ENCODE measurements at regions not wholly inside any gene's neighbourhood (a gene's known extent, or its start where the extent isn't known, plus 50 kb on each side); places are given as distances from the start of the nearest gene placed in this dataset.

DNA sequence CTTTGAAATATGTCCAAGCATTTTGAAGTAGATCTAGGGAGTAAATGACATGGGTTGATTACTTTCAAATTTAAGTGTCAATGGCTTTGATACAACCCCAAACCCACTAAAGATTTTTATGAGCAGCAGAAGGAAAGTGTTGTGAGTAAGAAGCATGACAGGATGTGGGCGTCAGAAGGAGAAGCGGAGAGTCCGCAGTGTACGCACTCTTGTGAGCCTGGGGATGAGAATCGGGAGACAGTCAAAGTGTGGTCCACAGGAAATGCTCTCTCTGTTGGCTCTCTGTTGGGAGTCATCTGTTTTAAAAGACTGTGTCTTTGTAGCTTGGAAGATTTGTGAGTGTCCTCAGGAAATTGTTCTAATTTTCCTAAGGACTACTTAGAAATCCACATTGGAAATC, 629.8 kb upstream of the ADARB2 start:
- H3K4me3 ChIP-seq (ENCODE audit: low read depth, low read length): no peak overlapping the region
- TF ChIP-seq, protein P1, sequence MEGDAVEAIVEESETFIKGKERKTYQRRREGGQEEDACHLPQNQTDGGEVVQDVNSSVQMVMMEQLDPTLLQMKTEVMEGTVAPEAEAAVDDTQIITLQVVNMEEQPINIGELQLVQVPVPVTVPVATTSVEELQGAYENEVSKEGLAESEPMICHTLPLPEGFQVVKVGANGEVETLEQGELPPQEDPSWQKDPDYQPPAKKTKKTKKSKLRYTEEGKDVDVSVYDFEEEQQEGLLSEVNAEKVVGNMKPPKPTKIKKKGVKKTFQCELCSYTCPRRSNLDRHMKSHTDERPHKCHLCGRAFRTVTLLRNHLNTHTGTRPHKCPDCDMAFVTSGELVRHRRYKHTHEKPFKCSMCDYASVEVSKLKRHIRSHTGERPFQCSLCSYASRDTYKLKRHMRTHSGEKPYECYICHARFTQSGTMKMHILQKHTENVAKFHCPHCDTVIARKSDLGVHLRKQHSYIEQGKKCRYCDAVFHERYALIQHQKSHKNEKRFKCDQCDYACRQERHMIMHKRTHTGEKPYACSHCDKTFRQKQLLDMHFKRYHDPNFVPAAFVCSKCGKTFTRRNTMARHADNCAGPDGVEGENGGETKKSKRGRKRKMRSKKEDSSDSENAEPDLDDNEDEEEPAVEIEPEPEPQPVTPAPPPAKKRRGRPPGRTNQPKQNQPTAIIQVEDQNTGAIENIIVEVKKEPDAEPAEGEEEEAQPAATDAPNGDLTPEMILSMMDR (IDR thresholded peaks at IDR 0.05; ENCODE audit: low read depth, low read length): no peak

DNA sequence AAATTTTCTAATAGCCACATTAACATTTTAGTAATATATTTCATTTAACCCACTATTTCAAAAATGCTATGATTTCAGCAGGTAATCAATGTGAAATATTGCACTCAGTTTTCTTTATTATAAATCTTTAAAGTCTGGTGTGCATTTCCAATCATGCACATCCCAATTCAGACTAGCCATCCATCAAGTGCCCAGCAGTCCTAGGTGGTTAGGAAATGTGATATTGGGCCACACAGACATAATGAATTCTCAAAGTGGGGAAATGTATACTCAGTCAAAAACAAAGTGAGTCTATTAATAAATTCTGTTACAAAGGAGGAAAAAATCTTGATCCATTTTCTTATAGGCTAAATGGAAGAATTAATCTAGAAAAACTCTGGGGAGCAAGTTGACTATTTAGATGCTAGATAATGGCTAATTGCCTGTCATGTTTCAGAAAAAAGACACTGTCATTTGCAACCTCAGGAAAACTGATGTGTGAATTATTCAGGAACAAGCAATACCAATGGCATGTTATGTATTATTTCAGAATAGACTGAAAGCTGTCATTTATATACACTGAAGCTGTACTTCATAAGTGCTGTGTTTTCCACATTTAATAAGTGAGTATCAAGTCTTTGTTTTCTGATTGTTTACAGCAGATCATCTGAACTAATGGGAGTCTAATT, 629.1 kb upstream of the ADARB2 start:
- H3K4me3 ChIP-seq (ENCODE audit: low read depth, low read length): no peak overlapping the region
- TF ChIP-seq, protein P1 (IDR thresholded peaks at IDR 0.05; ENCODE audit: low read depth, low read length): no peak

DNA sequence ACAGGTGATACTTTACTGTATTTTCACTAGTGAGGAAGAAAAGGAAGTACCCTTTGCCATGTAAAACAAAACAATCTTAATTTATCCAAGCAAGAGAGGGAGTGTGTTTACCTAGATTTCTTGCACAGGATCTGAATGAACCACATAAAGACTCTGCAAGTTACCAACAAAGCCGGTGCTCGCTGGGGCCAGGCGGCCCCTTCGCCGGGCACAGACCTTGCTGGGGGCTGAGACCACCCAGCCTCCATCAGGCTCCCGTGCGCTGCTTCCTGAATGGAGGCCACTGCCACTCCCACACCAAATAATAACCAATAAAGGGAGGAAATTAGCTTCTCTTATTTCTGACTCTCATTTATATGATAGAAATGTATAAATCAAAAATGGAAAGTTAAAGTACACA, 625.0 kb upstream of the ADARB2 start:
- TF ChIP-seq, protein P1 (IDR thresholded peaks at IDR 0.05; ENCODE audit: low read depth, low read length): no peak
- H3K4me3 ChIP-seq (ENCODE audit: low read depth, low read length): no peak overlapping the region

DNA sequence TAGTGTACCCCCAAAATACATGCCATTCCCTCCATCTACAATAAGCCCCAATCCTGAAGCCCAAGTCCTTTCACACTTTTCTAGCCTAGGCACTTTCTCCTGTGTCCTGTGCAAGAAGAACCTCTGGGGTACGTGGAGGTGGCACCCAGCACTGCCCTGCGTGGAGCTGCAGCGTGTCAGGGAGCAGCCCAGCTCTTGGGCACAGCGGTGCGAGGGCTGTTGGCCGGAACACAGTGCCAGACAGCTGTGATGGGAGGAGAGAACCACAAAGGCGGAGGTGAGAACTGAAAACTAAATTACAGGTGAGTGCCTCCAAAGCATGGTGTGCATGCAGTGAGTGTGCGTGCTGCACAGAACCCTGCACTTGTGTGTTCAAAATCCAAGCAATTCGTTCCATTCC, 621.3 kb upstream of the ADARB2 start:
- TF ChIP-seq, protein P1 (IDR thresholded peaks at IDR 0.05; ENCODE audit: low read depth, low read length): no peak
- no peak overlapping the region for H3K4me3 ChIP-seq (ENCODE audit: low read depth, low read length)

DNA sequence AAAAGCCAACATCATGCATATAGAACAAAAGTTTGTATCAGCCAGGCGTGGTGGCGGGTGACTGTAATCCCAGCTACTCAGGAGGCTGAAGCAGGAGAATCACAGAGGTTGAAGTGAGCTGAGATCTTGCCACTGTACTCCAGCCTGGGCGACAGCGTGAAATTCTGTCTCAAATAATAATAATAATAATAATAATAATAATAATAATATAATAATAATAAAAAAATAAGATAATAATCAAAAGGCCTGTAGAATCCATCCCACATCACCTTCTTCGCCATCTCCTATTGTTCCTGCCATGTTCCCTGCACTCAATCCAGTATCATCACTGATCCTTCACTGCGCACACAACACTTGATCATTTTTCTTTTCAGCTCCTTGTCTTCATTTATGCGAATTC, 619.3 kb upstream of the ADARB2 start:
- no peak overlapping the region for H3K4me3 ChIP-seq (ENCODE audit: low read depth, low read length)
- TF ChIP-seq, protein P1 (IDR thresholded peaks at IDR 0.05; ENCODE audit: low read depth, low read length): no peak

DNA sequence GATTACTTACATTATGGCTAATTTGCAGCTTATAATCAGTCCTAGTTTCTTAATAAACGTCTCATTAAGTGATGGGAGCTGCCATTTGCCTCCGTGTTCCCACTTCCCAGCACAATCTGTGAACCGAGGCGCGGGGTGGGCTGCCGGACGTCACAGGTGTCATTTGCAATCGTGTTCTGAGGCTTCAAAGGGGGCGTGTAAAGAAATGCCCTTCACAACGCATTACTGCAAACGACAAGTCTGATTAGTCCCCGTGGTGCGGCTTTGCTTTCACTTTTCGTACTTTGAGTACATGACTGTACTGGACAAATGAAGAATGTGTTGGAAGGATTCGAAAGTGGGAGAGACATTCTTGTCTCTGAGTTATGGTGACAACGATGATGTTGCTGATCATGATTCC, 614.2 kb upstream of the ADARB2 start:
- TF ChIP-seq, protein P1 (IDR thresholded peaks at IDR 0.05; ENCODE audit: low read depth, low read length): no peak
- H3K4me3 ChIP-seq (ENCODE audit: low read depth, low read length): no peak overlapping the region

DNA sequence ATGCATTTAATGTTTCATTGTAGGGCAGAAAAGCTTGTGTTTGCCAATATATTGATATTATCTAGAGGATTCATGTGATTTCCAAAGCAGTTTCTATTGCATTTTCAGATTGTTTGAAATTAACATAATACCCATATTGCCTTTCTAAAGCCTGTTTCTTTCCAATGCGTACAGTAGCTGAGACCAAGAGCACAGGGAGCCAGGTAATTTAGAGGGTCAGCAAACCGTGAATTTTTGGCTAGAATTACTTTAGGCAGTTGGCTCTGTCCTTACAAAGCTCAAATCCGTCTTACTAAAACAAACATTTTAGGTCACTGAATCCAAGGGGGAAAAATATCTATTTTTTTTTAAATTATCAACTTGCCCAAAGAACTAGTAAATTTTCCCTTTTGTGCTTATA, 604.9 kb upstream of the ADARB2 start:
- TF ChIP-seq, protein P1 (IDR thresholded peaks at IDR 0.05; ENCODE audit: low read depth, low read length): no peak
- H3K4me3 ChIP-seq (ENCODE audit: low read depth, low read length): no peak overlapping the region

Measured in WI38 (cell line).